ENCODE measurements at regions not wholly inside any gene's neighbourhood (a gene's known extent, or its start where the extent isn't known, plus 50 kb on each side); places are given as distances from the start of the nearest gene placed in this dataset.

- ATAC-seq (replicated peaks; ENCODE audit: extremely low read depth, poor library complexity, severe bottlenecking): no peak
- Mint-ChIP-seq H3K4me1 (no peaks in the 10 kb centered on the region), H3K9me3 (no peaks in the 10 kb centered on the region)
These were observed 177.9 kb upstream of the NUDT4 start for GRCh38 chr12:93199831-93200236.

DNA sequence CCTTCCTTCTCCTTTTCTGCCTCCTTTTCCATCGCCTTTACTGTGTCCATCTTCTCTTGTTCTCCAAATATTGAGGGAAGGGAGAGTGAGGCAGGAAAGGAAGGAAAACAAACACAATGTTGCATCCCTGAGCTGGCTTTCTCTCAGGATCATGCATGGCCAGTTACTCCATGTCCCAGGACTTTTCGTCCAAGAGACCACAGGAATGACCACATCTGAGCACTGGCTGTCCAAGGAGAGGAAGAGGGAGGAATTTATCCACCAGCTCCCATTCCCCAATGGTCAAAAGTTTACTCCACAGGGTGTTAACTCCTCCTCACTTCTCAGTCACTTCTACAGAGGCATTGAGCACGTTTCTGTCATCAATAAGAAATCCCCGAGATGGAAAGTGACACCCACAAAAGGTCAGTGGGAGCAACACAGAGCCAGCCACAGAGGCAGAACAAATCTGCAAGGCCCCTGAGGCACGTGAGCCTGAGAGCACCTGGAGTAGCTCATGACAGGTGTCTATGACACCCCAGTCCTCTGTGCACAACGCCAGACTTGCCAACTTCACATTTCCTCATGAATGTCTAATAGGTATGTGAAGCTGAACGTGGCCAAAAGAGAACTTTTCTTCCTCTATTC lies 177.3 kb upstream of the NUDT4 start:
- no peaks in the 10 kb centered on the region for H3K36me3 Mint-ChIP-seq (ENCODE audit: insufficient read depth)
- DNase-seq (ENCODE audit: low spot score in 2 of 2): no peak
- H3K4me3 Mint-ChIP-seq: no peak overlapping the region
- no peak overlapping the region for H3K27ac Mint-ChIP-seq (ENCODE audit: low read depth)
- H3K4me1 Mint-ChIP-seq: no peaks in the 10 kb centered on the region
- H3K9me3 Mint-ChIP-seq: no peaks in the 10 kb centered on the region
- ATAC-seq (replicated peaks; ENCODE audit: extremely low read depth, poor library complexity, severe bottlenecking): no peak
- peaks cover 72% of the 10 kb centered on the region for H3K27me3 Mint-ChIP-seq

More at GRCh38 chr12:93199831-93200236, 177.9 kb upstream of the NUDT4 start:
- no peak overlapping the region for H3K4me3 Mint-ChIP-seq
- H3K27ac Mint-ChIP-seq (ENCODE audit: low read depth): no peak overlapping the region
- DNase-seq (ENCODE audit: low spot score in 2 of 2): no peak
- H3K36me3 Mint-ChIP-seq (ENCODE audit: insufficient read depth): no peaks in the 10 kb centered on the region
- H3K27me3 Mint-ChIP-seq: peaks cover 76% of the 10 kb centered on the region

GRCh38 chr12:93201990-93202389 lies 175.7 kb upstream of the NUDT4 start:
- Mint-ChIP-seq H3K27ac (ENCODE audit: low read depth) (no peak overlapping the region), H3K4me1 (no peaks in the 10 kb centered on the region), H3K4me3 (no peak overlapping the region), H3K9me3 (no peaks in the 10 kb centered on the region), H3K27me3 (peaks cover 58% of the 10 kb centered on the region), H3K36me3 (ENCODE audit: insufficient read depth) (no peaks in the 10 kb centered on the region)
- DNase-seq (ENCODE audit: low spot score in 2 of 2) (no peak), ATAC-seq (replicated peaks; ENCODE audit: extremely low read depth, poor library complexity, severe bottlenecking) (no peak)

GRCh38 chr12:93202688-93203087 lies 175.0 kb upstream of the NUDT4 start:
- ATAC-seq (replicated peaks; ENCODE audit: extremely low read depth, poor library complexity, severe bottlenecking) (no peak), DNase-seq (ENCODE audit: low spot score in 2 of 2) (no peak)
- H3K4me3 Mint-ChIP-seq: no peak overlapping the region
- H3K27me3 Mint-ChIP-seq: peaks cover 51% of the 10 kb centered on the region
- no peaks in the 10 kb centered on the region for H3K36me3 Mint-ChIP-seq (ENCODE audit: insufficient read depth)
- H3K9me3 Mint-ChIP-seq: no peaks in the 10 kb centered on the region
- no peaks in the 10 kb centered on the region for H3K4me1 Mint-ChIP-seq
- H3K27ac Mint-ChIP-seq (ENCODE audit: low read depth): no peak overlapping the region

DNA sequence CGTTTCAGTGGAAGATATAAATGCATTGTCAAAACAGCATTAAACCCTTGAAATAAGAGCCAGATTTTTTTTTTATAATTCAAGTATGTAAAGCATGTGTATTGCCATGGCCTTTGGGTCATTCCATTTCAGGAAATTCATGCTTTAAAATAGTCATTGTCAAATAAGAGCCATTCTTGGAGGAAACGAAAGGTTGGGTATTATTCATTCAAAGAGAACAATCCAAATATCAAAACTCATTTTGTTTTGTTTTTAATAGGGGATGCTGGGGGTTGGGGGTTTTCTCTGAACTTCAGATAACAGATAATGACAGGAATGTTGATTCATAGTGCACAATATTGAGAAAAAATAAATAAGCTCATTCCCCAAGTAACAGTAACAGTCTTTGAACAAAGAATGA lies 174.4 kb upstream of the NUDT4 start:
- H3K4me3 Mint-ChIP-seq: no peak overlapping the region
- H3K4me1 Mint-ChIP-seq: no peaks in the 10 kb centered on the region
- no peaks in the 10 kb centered on the region for H3K9me3 Mint-ChIP-seq
- H3K36me3 Mint-ChIP-seq (ENCODE audit: insufficient read depth): no peaks in the 10 kb centered on the region
- ATAC-seq (replicated peaks; ENCODE audit: extremely low read depth, poor library complexity, severe bottlenecking): no peak
- H3K27me3 Mint-ChIP-seq: peaks cover 44% of the 10 kb centered on the region
- DNase-seq (ENCODE audit: low spot score in 2 of 2): no peak
- no peak overlapping the region for H3K27ac Mint-ChIP-seq (ENCODE audit: low read depth)

DNA sequence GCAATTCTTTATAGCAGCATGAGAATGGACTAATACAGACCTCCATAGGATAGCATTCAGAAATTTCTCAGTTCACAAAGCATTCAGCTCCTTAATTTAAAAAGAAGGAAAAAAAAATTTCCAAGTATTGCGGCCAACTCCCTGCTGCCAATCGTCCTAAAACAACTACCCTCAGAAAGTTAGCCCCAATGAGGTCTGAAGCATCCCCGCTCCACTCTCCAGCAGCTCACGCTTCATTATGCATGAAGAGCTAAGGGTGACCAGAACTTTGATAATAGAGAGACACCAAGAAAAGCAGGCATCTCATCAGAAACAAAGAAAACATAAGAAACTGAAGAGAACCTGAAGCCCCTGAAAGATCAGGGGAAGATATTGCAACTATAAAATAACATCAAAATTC lies 172.8 kb upstream of the NUDT4 start:
- Mint-ChIP-seq H3K36me3 (ENCODE audit: insufficient read depth) (no peaks in the 10 kb centered on the region), H3K4me1 (no peaks in the 10 kb centered on the region), H3K27me3 (peaks cover 41% of the 10 kb centered on the region), H3K4me3 (no peak overlapping the region), H3K9me3 (no peaks in the 10 kb centered on the region), H3K27ac (ENCODE audit: low read depth) (no peak overlapping the region)
- DNase-seq (ENCODE audit: low spot score in 2 of 2) (no peak), ATAC-seq (replicated peaks; ENCODE audit: extremely low read depth, poor library complexity, severe bottlenecking) (no peak)

- Mint-ChIP-seq H3K9me3 (no peaks in the 10 kb centered on the region), H3K27me3 (peaks cover 37% of the 10 kb centered on the region), H3K36me3 (ENCODE audit: insufficient read depth) (no peaks in the 10 kb centered on the region), H3K4me3 (no peak overlapping the region), H3K4me1 (no peaks in the 10 kb centered on the region), H3K27ac (ENCODE audit: low read depth) (no peak overlapping the region)
- no peak for DNase-seq (ENCODE audit: low spot score in 2 of 2)
- ATAC-seq (replicated peaks; ENCODE audit: extremely low read depth, poor library complexity, severe bottlenecking): no peak
These were observed 172.4 kb upstream of the NUDT4 start for GRCh38 chr12:93205361-93205760.

DNA sequence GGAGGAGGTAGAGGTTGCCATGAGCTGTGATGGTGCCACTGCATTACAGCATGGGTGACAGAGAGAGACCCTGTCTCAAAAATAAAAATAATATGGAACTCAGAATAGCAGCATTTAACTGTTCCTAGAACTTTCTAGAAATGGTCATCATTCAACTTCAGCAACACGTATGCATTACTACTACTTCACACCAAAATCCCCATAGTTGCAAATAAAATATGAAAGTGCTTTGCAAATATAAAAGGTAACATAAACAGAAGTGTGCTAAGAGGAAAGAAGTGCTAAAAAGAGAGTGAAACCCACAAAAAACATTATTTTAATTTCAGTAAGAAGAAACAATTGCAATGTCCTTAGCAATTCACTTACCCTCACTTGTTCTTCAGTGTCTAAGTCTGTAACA lies 169.7 kb upstream of the NUDT4 start:
- Mint-ChIP-seq H3K9me3 (no peaks in the 10 kb centered on the region), H3K4me3 (no peak overlapping the region), H3K36me3 (ENCODE audit: insufficient read depth) (no peaks in the 10 kb centered on the region), H3K4me1 (no peaks in the 10 kb centered on the region), H3K27me3 (peaks cover 10% of the 10 kb centered on the region), H3K27ac (ENCODE audit: low read depth) (no peak overlapping the region)
- ATAC-seq (replicated peaks; ENCODE audit: extremely low read depth, poor library complexity, severe bottlenecking): no peak
- no peak for DNase-seq (ENCODE audit: low spot score in 2 of 2)

- Mint-ChIP-seq H3K4me3 (no peak overlapping the region), H3K9me3 (no peaks in the 10 kb centered on the region), H3K4me1 (no peaks in the 10 kb centered on the region), H3K36me3 (ENCODE audit: insufficient read depth) (peaks cover 1% of the 10 kb centered on the region), H3K27ac (ENCODE audit: low read depth) (no peak overlapping the region), H3K27me3 (peaks cover 35% of the 10 kb centered on the region)
- DNase-seq (ENCODE audit: low spot score in 2 of 2): no peak
- ATAC-seq (replicated peaks; ENCODE audit: extremely low read depth, poor library complexity, severe bottlenecking): no peak
These were observed 163.0 kb upstream of the NUDT4 start for GRCh38 chr12:93214523-93215289.

DNA sequence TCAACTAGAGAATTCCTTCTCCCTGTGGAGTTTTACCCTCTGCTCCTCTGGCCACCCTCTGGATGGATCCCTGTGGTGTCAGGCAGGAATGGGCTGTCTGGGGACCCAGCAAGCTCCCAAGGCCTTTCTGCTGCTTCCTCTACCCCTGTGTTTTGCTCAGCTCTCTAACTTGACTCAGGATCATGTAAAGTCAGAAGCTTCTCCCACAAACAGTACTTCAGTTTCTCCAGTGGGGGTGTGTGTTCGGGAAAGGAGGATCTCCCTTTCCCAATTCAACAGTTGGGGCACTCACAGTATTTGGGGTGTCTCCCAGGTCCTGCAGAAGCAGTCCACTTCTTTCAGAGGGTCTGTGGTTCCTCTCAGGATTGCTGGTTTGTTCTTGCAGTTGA lies 162.4 kb upstream of the NUDT4 start:
- Mint-ChIP-seq H3K36me3 (ENCODE audit: insufficient read depth) (peaks cover 1% of the 10 kb centered on the region), H3K4me3 (no peak overlapping the region), H3K9me3 (no peaks in the 10 kb centered on the region), H3K4me1 (no peaks in the 10 kb centered on the region), H3K27me3 (peaks cover 32% of the 10 kb centered on the region), H3K27ac (ENCODE audit: low read depth) (no peak overlapping the region)
- ATAC-seq (replicated peaks; ENCODE audit: extremely low read depth, poor library complexity, severe bottlenecking) (no peak), DNase-seq (ENCODE audit: low spot score in 2 of 2) (no peak)

DNA sequence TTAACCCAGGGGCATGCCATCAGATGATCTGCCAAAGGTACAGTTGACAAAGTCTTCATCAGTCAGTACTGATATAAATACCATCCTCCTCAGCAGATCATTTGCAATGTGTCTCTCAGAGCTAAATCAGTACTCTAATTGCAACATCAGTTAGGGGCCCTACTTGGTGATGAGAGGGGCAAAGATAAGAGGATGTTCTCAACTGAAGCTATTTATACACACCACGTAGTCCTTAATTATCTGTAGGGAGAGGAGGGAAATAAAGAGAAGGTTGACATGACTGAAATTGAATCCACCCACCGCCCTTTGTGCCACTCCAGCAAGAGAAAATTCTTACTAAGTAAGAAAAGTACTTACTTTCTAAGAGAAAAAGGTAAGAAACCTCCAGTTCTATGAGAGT lies 157.8 kb upstream of the NUDT4 start:
- no peak overlapping the region for H3K27ac Mint-ChIP-seq (ENCODE audit: low read depth)
- peaks cover 1% of the 10 kb centered on the region for H3K36me3 Mint-ChIP-seq (ENCODE audit: insufficient read depth)
- H3K27me3 Mint-ChIP-seq: peaks cover 50% of the 10 kb centered on the region
- no peaks in the 10 kb centered on the region for H3K4me1 Mint-ChIP-seq
- no peak overlapping the region for H3K4me3 Mint-ChIP-seq
- ATAC-seq (replicated peaks; ENCODE audit: extremely low read depth, poor library complexity, severe bottlenecking) (no peak), DNase-seq (ENCODE audit: low spot score in 2 of 2) (no peak)
- H3K9me3 Mint-ChIP-seq: peaks cover 8% of the 10 kb centered on the region

- H3K27me3 Mint-ChIP-seq: peaks cover 36% of the 10 kb centered on the region
- H3K9me3 Mint-ChIP-seq: peaks cover 8% of the 10 kb centered on the region
- no peaks in the 10 kb centered on the region for H3K4me1 Mint-ChIP-seq
- H3K27ac Mint-ChIP-seq (ENCODE audit: low read depth): no peak overlapping the region
- H3K36me3 Mint-ChIP-seq (ENCODE audit: insufficient read depth): peaks cover 1% of the 10 kb centered on the region
- DNase-seq (ENCODE audit: low spot score in 2 of 2) (no peak), ATAC-seq (replicated peaks; ENCODE audit: extremely low read depth, poor library complexity, severe bottlenecking) (no peak)
- H3K4me3 Mint-ChIP-seq: no peak overlapping the region
These were observed 155.9 kb upstream of the NUDT4 start for GRCh38 chr12:93221841-93222240.

All from central memory CD8-positive, alpha-beta T cell (primary cell).